Right forelimb (tissue), 1 donor: ENCODE measurements at regions not wholly inside any gene's neighbourhood (a gene's known extent, or its start where the extent isn't known, plus 50 kb on each side); places are given as distances from the start of the nearest gene placed in this dataset.
"Not testable (repeated sequence)": the region's sequence is repeated elsewhere in the genome, so short reads cannot be mapped to it uniquely, and the experiment has no call there.

Source experiments
- DNase-seq: peaks from one replicate; pipeline ENCODE4 v3.0.0-alpha.2; 2018

- DNase-seq: no peak
Measured at GRCh38 chr3:177835917-177836316, 638.6 kb upstream of the TBL1XR1 start.

- no peak for DNase-seq
Measured at GRCh38 chr3:177836671-177837070, 639.4 kb upstream of the TBL1XR1 start.

- no peak for DNase-seq
Measured at GRCh38 chr3:177837951-177838655, 640.8 kb upstream of the TBL1XR1 start.

GRCh38 chr3:177838766-177839350 is 641.6 kb upstream of the TBL1XR1 start:
- DNase-seq: no peak

GRCh38 chr3:177842302-177842701 is 645.0 kb upstream of the TBL1XR1 start:
- no peak for DNase-seq

GRCh38 chr3:177842743-177843734 is 645.8 kb upstream of the TBL1XR1 start:
- no peak for DNase-seq

- no peak for DNase-seq
Measured at GRCh38 chr3:177852001-177852807, 654.9 kb upstream of the TBL1XR1 start.

- DNase-seq: no peak
Measured at GRCh38 chr3:177855021-177855420, 657.7 kb upstream of the TBL1XR1 start.

GRCh38 chr3:177860184-177860583 is 662.9 kb upstream of the TBL1XR1 start:
- no peak for DNase-seq

- DNase-seq: no peak
Measured at GRCh38 chr3:177862962-177863491, 665.7 kb upstream of the TBL1XR1 start.

- not testable (repeated sequence) for DNase-seq
Measured at GRCh38 chr3:177871267-177871666, 665.0 kb upstream of the KCNMB2 start.

GRCh38 chr3:177878192-177878591 is 658.0 kb upstream of the KCNMB2 start:
- no peak for DNase-seq

- DNase-seq: no peak
Measured at GRCh38 chr3:177878957-177879356, 657.3 kb upstream of the KCNMB2 start.

GRCh38 chr3:177881351-177881750 is 654.9 kb upstream of the KCNMB2 start:
- DNase-seq: no peak

- no peak for DNase-seq
Measured at GRCh38 chr3:177882124-177882648, 654.0 kb upstream of the KCNMB2 start.

GRCh38 chr3:177883091-177883490 is 653.1 kb upstream of the KCNMB2 start:
- no peak for DNase-seq

- DNase-seq: no peak
Measured at GRCh38 chr3:177883957-177884356, 652.3 kb upstream of the KCNMB2 start.

- no peak for DNase-seq
Measured at GRCh38 chr3:177885063-177885462, 651.2 kb upstream of the KCNMB2 start.

GRCh38 chr3:177886501-177886900 is 649.7 kb upstream of the KCNMB2 start:
- no peak for DNase-seq

- DNase-seq: no peak
Measured at GRCh38 chr3:177887475-177887874, 648.8 kb upstream of the KCNMB2 start.

- no peak for DNase-seq
Measured at GRCh38 chr3:177889161-177889560, 647.1 kb upstream of the KCNMB2 start.
